ENCODE measurements at regions not wholly inside any gene's neighbourhood (a gene's known extent, or its start where the extent isn't known, plus 50 kb on each side); places are given as distances from the start of the nearest gene placed in this dataset.

DNA sequence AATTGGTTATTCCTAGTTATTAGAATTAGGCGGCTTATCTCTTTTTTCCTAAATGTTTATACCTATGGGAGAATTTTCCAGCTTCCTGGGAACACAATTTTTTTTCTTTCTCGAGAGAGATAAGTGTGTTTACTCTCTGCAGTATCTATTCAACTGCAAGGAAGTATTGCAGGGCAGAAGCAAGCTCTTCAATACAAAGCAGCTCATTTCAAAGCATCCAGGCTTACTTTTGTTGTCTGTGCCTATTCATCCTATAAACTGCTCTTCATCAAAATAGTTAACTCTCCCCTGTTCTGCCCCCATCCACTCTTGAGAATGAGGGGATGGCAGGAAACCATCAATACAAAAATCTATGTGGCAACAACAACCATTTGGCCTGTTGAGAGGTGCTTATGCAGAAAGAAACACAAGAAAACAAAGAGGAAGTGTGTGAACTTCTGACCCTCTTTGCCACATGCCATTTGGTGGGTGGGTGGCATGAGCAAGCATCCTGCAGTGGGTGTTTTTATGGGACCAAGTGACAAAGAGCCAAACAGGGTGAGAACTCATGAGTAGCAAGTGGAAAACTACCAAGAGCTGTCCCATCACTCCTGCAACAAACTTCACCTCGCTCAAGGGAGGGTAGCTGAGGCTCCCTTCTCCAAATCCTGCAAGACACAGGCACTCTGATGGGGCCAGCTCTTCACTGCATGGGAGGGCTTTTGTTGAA, 50.6 kb upstream of the MRPS6 start:
- H3K4me1 Mint-ChIP-seq: peaks cover 18% of the 10 kb centered on the region
- no peaks in the 10 kb centered on the region for H3K27me3 Mint-ChIP-seq
- H3K9me3 Mint-ChIP-seq: peaks cover 0 to under 1% of the 10 kb centered on the region in 2 donors
- H3K4me3 Mint-ChIP-seq: no peak overlapping the region
- H3K27ac Mint-ChIP-seq: no peak overlapping the region
- ATAC-seq (peak; percentile 77), DNase-seq (peak in 1 of 2 donors; percentile 34)

DNA sequence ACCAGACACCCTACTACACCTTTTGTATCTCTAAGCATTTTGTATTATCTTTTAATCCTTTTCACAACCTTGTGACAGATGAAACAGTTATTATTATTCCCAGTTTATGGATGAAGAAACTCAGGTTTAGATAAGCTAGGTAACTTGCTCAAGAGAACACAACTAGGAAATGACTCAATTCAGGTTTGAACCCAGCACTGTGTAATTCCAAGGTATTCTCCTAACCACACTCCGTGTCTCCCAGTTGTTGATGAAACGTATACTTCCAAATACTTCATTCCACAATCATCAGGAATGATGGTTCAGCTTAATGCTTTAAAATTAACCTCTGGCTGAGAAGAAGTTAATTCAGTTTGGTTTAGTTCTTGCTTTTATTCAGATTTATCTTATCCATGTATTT, 51.7 kb upstream of the MRPS6 start:
- Mint-ChIP-seq H3K27ac (no peak overlapping the region), H3K27me3 (no peaks in the 10 kb centered on the region), H3K4me3 (no peak overlapping the region), H3K4me1 (peaks cover 18% of the 10 kb centered on the region), H3K9me3 (peaks cover 0 to 11% of the 10 kb centered on the region in 2 donors)
- DNase-seq (no peak), ATAC-seq (no peak)

DNA sequence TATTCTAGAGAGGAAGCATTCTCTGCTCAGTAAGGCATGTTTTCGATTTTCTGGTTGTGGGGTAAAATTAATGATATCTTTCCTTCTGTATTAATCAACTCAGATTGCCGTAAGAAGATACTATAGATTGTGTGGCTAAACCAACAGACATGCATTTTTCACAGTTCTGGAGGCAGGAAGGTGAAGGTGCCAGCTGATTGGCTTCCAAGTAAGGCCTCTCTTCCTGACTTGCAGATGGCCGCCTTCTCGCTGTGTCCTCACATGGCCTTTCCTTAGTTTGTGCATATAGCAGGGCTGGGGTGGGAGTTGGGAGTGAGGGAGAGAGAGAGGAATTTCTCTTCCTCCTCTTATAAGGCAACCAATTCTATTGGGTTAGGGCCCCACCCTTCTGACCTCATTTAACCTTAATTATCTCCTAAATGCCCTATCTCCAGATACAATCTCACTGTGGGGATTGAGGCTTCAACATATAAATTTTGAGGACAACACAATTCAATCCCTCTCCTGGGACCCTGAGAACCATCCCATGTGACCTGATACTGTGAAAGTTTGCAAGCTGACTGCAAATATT, 52.3 kb upstream of the MRPS6 start:
- no peak overlapping the region for H3K27ac Mint-ChIP-seq
- H3K4me1 Mint-ChIP-seq: peaks cover 18% of the 10 kb centered on the region
- H3K27me3 Mint-ChIP-seq: no peaks in the 10 kb centered on the region
- no peak overlapping the region for H3K4me3 Mint-ChIP-seq
- no peak for ATAC-seq
- peaks cover 0 to 11% of the 10 kb centered on the region in 2 donors for H3K9me3 Mint-ChIP-seq
- no peak for DNase-seq

DNA sequence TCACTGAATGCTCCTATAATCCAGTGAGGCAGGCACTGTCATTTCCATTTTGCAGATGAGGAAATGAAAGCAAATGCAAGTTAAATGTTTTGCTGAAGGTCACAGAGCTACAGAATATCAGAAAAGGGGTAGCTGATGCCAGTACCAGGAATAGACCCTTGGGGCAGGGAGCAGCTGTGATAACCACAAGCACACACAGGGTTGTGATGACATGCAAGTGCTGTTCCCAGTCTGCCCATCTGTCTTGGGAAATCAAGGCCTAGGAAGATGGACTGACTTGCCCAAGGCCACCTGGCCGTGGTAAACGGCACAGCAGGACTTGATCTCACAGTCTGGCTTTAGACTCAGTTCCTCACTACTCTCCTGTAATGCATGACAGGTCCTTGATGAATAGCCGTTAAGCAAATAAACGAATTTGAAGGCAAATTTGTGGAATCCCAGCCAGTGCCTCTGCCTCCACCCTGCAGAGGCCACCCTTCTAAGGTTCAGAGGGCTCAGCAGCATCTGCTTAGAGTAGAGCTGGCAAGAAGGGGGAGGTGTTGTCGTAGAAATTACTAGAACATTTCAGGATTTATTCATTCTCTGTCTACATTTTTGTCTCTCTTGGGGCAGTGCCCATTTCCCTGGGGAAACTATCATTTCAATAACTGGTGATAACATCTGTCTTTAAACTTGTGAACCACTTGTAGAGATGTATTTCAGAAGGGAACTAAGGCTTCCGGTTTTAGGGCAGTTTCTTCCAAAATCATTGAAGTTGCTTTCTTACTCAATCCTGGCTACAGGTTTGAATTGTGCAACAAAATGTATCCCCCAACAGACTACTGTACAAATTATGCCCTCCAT, 53.2 kb upstream of the MRPS6 start:
- DNase-seq: no peak
- Mint-ChIP-seq H3K27ac (no peak overlapping the region), H3K9me3 (peaks cover 0 to 16% of the 10 kb centered on the region in 2 donors), H3K4me1 (peaks cover 18% of the 10 kb centered on the region), H3K27me3 (no peaks in the 10 kb centered on the region), H3K4me3 (no peak overlapping the region)
- ATAC-seq: peak; percentile 11

DNA sequence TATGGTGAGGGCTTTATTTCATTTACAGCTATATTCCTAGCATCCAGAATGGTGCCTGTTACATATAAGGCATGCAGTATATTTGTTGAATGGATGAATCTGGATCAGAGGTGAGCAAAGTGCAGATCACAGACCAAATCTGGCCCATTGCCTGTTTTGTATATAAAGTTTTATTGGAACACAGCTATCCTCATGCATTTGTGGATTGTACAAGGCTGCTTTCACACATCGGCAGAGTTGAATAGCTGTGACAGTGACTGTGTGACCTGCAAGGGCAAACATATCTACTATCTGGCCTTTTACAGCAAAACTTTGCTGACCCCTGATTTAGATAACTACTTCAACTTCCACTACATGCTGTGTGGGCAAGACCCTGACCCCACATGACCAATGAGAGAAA, 54.0 kb upstream of the MRPS6 start:
- H3K4me3 Mint-ChIP-seq: no peak overlapping the region
- peaks cover 6 to 24% of the 10 kb centered on the region in 2 donors for H3K9me3 Mint-ChIP-seq
- ATAC-seq (no peak), DNase-seq (no peak)
- no peak overlapping the region for H3K27ac Mint-ChIP-seq
- peaks cover 18% of the 10 kb centered on the region for H3K4me1 Mint-ChIP-seq
- no peaks in the 10 kb centered on the region for H3K27me3 Mint-ChIP-seq

DNA sequence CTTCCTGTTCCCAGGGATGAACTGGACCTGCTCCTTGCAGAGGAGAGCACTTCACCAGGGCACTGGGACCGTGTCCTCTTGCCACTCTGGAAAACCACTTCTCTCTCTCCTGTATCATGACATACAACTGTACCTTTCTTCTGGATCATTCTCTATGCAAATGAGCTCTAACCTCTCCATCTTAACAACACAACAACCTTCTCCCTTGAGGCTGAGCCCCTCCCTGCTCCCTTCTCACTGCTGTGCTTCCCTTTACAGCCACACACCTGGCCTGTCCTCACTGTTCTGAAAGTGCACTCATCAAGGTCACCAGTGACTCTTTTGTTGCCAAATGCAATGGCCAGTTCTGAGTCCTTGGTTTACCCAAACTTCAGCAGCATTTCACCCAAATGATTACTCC, 54.5 kb upstream of the MRPS6 start:
- peaks cover 6 to 27% of the 10 kb centered on the region in 2 donors for H3K9me3 Mint-ChIP-seq
- no peaks in the 10 kb centered on the region for H3K27me3 Mint-ChIP-seq
- ATAC-seq (no peak), DNase-seq (no peak)
- peaks cover 18% of the 10 kb centered on the region for H3K4me1 Mint-ChIP-seq
- no peak overlapping the region for H3K4me3 Mint-ChIP-seq
- no peak overlapping the region for H3K27ac Mint-ChIP-seq

DNA sequence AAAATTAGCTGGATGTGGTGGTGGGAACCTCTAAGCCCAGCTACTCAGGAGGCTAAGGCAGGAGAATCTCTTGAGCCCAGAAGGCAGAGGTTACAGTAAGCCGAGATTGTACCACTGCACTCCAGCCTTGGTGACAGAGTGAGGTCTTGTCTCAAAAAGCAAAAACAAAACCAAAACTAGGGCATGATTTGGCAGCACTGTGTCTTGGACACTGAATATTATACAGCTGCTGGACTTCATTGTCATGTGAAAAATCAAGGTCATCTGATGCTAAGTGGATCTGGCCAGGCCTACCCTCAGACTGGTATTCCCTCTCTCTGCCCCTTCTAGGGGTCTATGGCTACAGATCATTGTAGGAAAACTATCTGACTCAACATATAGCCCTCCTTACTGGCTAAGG, 55.2 kb upstream of the MRPS6 start:
- ATAC-seq (no peak), DNase-seq (no peak)
- H3K4me3 Mint-ChIP-seq: no peak overlapping the region
- peaks cover 18% of the 10 kb centered on the region for H3K4me1 Mint-ChIP-seq
- H3K27ac Mint-ChIP-seq: no peak overlapping the region
- no peaks in the 10 kb centered on the region for H3K27me3 Mint-ChIP-seq
- peaks cover 6 to 34% of the 10 kb centered on the region in 2 donors for H3K9me3 Mint-ChIP-seq

DNA sequence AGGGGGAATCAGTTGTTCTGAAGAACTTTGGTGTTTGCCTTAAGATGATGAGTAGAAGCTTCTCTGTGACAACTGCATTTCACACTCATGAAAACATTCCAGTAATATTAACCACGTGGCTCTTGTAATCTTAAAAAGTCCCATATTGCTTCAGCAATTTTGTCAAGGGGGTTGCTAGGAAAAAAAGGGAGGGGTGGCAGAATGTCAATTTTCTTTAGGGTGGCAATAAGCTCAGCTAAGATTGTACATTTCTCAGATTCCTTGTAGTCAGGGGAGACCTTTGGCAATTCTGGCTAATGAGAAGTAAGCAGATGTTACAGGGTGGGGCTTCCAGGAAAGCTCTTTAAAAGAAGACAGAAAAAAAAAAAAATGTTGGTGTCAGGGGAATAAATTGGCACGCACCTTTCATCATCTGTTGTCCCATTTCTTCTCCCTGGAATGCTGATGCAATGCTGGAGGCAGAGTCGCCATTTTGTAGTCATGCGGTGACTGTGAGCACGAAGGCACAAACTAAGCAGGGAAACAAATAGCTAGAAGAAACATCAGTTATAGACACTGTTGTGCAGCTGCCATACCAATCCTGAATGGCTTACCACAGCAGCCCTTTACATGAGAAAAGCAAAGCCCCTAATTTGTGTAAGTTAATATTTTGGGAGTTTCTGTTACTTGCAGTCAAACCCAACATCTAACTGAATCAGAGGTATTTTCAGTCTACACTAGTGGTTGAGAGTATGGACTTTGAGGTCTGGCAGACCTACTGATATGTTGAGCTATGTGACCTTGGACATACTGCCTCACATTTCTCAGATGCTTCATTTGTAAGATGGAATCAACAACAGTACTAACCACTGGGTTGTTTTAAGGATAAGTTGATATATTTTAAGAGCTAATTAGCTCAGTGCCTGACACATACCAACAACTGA, 56.1 kb upstream of the MRPS6 start:
- H3K4me1 Mint-ChIP-seq: peaks cover 18% of the 10 kb centered on the region
- no peak overlapping the region for H3K4me3 Mint-ChIP-seq
- ATAC-seq (no peak), DNase-seq (no peak)
- H3K27me3 Mint-ChIP-seq: no peaks in the 10 kb centered on the region
- peak overlapping the region in 1 of 2 donors; percentile 12 for H3K27ac Mint-ChIP-seq
- peaks cover 6 to 41% of the 10 kb centered on the region in 2 donors for H3K9me3 Mint-ChIP-seq

DNA sequence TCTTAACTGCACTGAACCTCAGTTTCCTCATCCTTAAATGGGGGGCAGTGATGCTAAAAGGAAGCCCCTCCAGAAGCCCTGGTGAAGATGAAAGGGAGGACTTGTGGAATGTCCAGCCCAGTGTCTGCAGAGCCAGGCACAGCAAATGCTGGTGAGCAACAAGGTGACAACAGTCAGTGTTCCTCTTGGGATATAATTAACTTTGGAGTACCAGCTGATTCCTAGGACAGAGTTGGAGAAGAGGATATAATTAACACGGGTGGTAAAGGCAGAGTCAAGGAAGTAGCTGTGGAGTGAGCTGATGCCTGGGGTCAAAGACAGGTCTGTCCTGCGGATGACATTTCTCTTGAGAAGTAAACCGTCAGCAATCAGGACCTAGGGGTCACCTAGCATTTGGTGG, 60.7 kb upstream of the MRPS6 start:
- Mint-ChIP-seq H3K27ac (no peak overlapping the region), H3K27me3 (no peaks in the 10 kb centered on the region), H3K9me3 (peaks cover 11 to 60% of the 10 kb centered on the region in 2 donors), H3K4me1 (peaks cover 15% of the 10 kb centered on the region), H3K4me3 (no peak overlapping the region)
- DNase-seq (no peak), ATAC-seq (no peak)

DNA sequence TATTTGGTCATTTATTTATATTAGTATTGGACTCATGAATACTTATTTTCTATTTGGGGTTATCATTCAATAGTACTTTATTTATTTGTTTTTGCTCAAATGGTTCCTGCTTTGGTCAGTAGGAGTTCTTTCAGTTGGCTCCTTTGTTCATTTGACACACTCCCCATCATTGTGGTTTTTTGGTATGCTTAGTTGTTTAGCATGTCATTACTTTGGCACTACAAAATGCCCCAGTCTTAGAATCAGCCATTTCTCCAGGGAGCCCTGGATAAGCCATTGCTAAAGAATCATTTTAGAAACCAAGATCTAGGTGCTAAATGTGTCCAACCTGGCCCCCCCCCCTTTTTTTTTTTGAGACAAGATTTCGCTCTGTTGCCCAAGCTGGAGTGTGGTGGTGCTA, 61.7 kb upstream of the MRPS6 start:
- H3K27ac Mint-ChIP-seq: no peak overlapping the region
- DNase-seq (no peak), ATAC-seq (no peak)
- H3K4me1 Mint-ChIP-seq: peaks cover 15% of the 10 kb centered on the region
- H3K9me3 Mint-ChIP-seq: peaks cover 11 to 50% of the 10 kb centered on the region in 2 donors
- H3K27me3 Mint-ChIP-seq: no peaks in the 10 kb centered on the region
- no peak overlapping the region for H3K4me3 Mint-ChIP-seq

DNA sequence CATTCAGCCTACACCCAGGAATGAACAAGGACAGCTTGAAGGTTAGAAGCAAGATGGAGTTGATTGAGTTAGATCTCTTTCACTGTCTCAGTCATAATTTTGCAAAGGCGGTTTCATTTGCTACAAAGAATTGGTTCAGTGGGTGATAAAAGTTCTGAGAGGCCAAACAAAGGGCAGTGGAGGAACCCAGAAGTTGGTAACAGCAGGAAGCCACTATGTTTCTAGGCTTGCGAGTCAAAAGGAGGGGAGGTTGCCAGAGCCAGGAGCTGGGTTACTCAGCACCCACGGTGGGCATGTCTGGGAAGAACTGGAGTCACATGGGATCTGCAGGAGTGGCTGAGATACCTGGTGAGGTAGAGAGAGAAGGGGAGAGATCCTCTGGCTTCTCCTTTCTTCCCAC, 64.2 kb upstream of the MRPS6 start:
- H3K9me3 Mint-ChIP-seq: peaks cover 5 to 37% of the 10 kb centered on the region in 2 donors
- DNase-seq (no peak), ATAC-seq (peak; percentile 40)
- H3K4me3 Mint-ChIP-seq: no peak overlapping the region
- H3K4me1 Mint-ChIP-seq: peaks cover 15% of the 10 kb centered on the region
- H3K27ac Mint-ChIP-seq: no peak overlapping the region
- H3K27me3 Mint-ChIP-seq: no peaks in the 10 kb centered on the region

DNA sequence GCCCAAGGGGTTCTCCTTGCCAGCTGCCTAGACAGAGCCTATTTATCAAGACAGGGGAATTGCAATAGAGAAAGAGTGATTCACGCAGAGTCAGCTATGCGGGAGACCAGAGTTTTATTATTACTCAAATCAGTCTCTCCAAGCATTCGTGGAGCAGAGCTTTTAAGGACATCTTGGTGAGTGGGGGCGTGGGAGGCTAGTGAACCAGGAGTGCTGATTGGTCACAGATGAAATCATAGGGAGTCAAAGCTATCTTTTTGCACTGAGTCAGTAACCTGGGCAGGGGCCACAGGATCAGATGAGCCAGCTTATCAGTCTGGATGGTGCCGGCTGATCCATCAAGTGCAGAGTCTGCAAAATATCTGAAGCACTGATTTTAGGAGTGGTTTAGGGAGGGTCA, 64.8 kb upstream of the MRPS6 start:
- peaks cover 15% of the 10 kb centered on the region for H3K4me1 Mint-ChIP-seq
- peaks cover 7 to 32% of the 10 kb centered on the region in 2 donors for H3K9me3 Mint-ChIP-seq
- peak in 1 of 2 donors; percentile 44 for DNase-seq
- no peak overlapping the region for H3K27ac Mint-ChIP-seq
- peak; percentile 84 for ATAC-seq
- H3K27me3 Mint-ChIP-seq: no peaks in the 10 kb centered on the region
- no peak overlapping the region for H3K4me3 Mint-ChIP-seq

DNA sequence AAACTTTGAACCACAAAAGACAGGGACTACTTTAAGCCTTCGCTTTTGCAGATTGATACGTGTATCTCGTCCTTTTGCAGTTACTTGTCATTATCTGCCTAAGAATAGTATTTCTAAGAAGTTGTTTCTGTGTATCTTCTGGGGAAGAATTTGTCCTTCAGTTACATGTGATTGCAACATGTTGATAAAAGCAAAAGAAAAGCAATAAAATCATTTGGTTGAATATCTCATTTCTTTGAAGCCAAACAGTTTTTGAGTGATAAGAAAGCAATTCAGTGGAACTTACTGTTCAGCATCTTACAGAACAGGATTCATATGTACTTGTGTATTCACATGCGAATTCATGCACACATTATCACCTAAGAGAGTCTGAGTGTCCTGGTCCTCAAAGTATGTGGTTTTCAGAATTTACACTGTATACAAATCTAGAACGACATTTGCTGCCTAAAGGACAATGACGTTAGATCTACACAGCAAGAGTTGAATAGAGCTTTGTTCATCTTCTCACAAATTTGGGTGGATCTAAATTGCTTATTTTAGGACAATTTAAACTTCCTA, 66.7 kb upstream of the MRPS6 start:
- ATAC-seq (no peak), DNase-seq (no peak)
- H3K4me3 Mint-ChIP-seq: no peak overlapping the region
- H3K4me1 Mint-ChIP-seq: peaks cover 15% of the 10 kb centered on the region
- H3K27me3 Mint-ChIP-seq: no peaks in the 10 kb centered on the region
- peaks cover 9 to 15% of the 10 kb centered on the region in 2 donors for H3K9me3 Mint-ChIP-seq
- no peak overlapping the region for H3K27ac Mint-ChIP-seq

DNA sequence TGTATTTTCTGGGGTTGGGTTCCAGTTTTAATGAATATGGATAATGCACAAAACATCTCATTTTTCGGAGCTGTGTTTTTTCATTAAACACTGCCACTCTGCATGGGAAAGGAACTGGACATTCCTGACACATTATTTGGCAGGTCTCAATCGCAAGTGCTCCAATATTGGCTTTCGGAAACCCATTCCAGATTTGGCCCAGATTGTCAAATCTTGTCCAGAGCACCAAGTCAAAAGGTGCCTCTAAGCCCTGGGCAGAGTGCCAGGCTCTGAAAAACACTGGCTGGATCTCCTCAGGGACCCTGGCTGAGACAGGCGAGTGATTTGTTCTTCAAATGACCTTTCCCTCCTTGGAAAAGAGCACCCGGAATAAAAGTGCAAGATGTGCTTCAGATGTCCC, 68.4 kb upstream of the MRPS6 start:
- H3K9me3 Mint-ChIP-seq: peaks cover 5 to 7% of the 10 kb centered on the region in 2 donors
- H3K4me1 Mint-ChIP-seq: peaks cover 17% of the 10 kb centered on the region
- DNase-seq: no peak
- no peak for ATAC-seq
- H3K4me3 Mint-ChIP-seq: no peak overlapping the region
- no peak overlapping the region for H3K27ac Mint-ChIP-seq
- H3K27me3 Mint-ChIP-seq: no peaks in the 10 kb centered on the region
